PC-3 (cell line): ENCODE measurements at regions not wholly inside any gene's neighbourhood (a gene's known extent, or its start where the extent isn't known, plus 50 kb on each side); places are given as distances from the start of the nearest gene placed in this dataset.

Source experiments
- ATAC-seq: fragments of 200-7000 bp; cut with Tn5 transposase; 2 replicates; pipeline ENCODE4 v1.9.1; 2020; ENCODE audit warnings: mild to moderate bottlenecking, moderate library complexity
- BruUV-seq: library from RNA; stranded (reverse); fragments of 400-500 nt; replicated peaks from 2 replicates; lab custom pipeline; 2021; lab: Mats Ljungman, UMichigan
- CTCF ChIA-PET: fragments of 300-600 bp; sonication (Branson Sonifier 250); formaldehyde crosslinking; loops from one replicate; lab custom pipeline; 2022; ENCODE audit warnings: antibody characterized with exemption; lab: Charles Lee
- POLR2A ChIA-PET: fragments of 300-600 bp; sonication (Branson Sonifier 250); formaldehyde crosslinking; loops from one replicate; lab custom pipeline; 2022; ENCODE audit warnings: antibody characterized with exemption; ENCODE audit not compliant: unreplicated experiment; lab: Charles Lee
- DNase-seq: peaks from one replicate; pipeline ENCODE4 v3.0.0-alpha.2; 2015
- H2AFZ ChIP-seq: fragments of 300-600 bp; sonication (generic); 2 replicates; pipeline ENCODE4 v1.6.0; 2016; ENCODE audit warnings: antibody characterized with exemption, low read length
- H3F3A ChIP-seq: fragments of 300-600 bp; sonication (generic); one replicate; pipeline ENCODE4 v1.6.0; 2017; ENCODE audit warnings: antibody characterized with exemption, low read length, control low read depth, mild to moderate bottlenecking; ENCODE audit not compliant: unreplicated experiment
- H3K27ac ChIP-seq: fragments of 300-600 bp; sonication (generic); 2 replicates; pipeline ENCODE4 v1.5.1; 2016; ENCODE audit warnings: mild to moderate bottlenecking, low read length
- H3K27me3 ChIP-seq: fragments of 300-600 bp; sonication (generic); 2 replicates; pipeline ENCODE4 v1.6.1; 2016; ENCODE audit warnings: low read length, mixed read lengths
- H3K36me3 ChIP-seq: fragments of 300-600 bp; sonication (generic); 2 replicates; pipeline ENCODE4 v1.6.1; 2016; ENCODE audit warnings: low read depth, mixed run types, low read length, mixed read lengths
- H3K4me1 ChIP-seq: fragments of 300-600 bp; sonication (generic); 2 replicates; pipeline ENCODE4 v1.5.1; 2016; ENCODE audit warnings: low read length; ENCODE audit not compliant: insufficient read depth
- H3K4me2 ChIP-seq: fragments of 300-600 bp; sonication (generic); 2 replicates; pipeline ENCODE4 v1.6.0; 2016; ENCODE audit warnings: low read length
- H3K4me3 ChIP-seq: fragments of 300-600 bp; sonication (generic); 2 replicates; pipeline ENCODE4 v1.5.1; 2016; ENCODE audit warnings: mild to moderate bottlenecking, low read length, mixed read lengths
- H3K79me2 ChIP-seq: fragments of 300-600 bp; sonication (generic); 2 replicates; pipeline ENCODE4 v1.6.1; 2017; ENCODE audit warnings: low read length, mixed read lengths
- H3K9ac ChIP-seq: fragments of 300-600 bp; sonication (generic); 2 replicates; pipeline ENCODE4 v1.6.0; 2016; ENCODE audit warnings: mild to moderate bottlenecking, low read length
- H3K9me2 ChIP-seq: fragments of 300-600 bp; sonication (generic); replicated peaks from 2 replicates; pipeline ENCODE4 v1.6.1; 2016; ENCODE audit warnings: mixed run types, low read length, mixed read lengths
- H3K9me3 ChIP-seq: fragments of 300-600 bp; sonication (generic); 2 replicates; pipeline ENCODE4 v1.6.1; 2016; ENCODE audit warnings: low read length, mixed read lengths
- H4K20me1 ChIP-seq: fragments of 300-600 bp; sonication (generic); 2 replicates; pipeline ENCODE4 v1.6.1; 2016; ENCODE audit warnings: low read length, mixed read lengths
- EZH2 ChIP-seq: fragments of 300-600 bp; sonication (generic); IDR thresholded peaks from one replicate; pipeline ENCODE4 v1.6.1; 2017; ENCODE audit warnings: antibody characterized with exemption, mild to moderate bottlenecking, low read length; ENCODE audit not compliant: unreplicated experiment
- EZH2phosphoT487 ChIP-seq: fragments of 300-600 bp; sonication (generic); IDR thresholded peaks from 2 replicates; pipeline ENCODE4 v1.6.1; 2018; ENCODE audit warnings: mild to moderate bottlenecking, antibody characterized with exemption, low read length, borderline replicate concordance
- intact Hi-C: fragments of 100-400 bp; cut with micrococcal nuclease; formaldehyde crosslinking; loops from 2 replicates; pipeline ENCODE4 v1.9.0; 2023
- TF ChIP-seq, protein P1 (sequence below): fragments of 300-600 bp; sonication (generic); conservative IDR thresholded peaks from 2 replicates; pipeline ENCODE4 v1.5.1; 2017; ENCODE audit warnings: antibody characterized with exemption, low read depth, mild to moderate bottlenecking, low read length

DNA sequence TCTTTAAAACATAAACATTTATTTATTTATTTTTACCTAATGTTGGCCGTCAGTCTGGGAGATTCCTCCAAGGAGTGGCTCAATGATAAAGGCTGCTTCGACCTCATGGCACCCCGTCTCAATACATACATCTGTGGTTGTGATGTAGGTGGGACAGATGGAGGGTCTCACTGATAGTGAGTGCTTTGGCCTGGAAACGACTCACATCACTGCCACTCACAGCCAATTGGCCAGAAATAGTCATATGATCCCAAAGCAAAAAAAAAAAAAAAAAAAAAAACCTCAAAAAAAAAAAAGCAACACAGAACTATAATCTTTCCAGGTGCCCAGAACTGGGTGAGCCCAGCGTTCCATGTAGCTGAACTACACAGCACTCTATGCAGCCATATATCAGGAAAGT lies 125.4 kb downstream of the PSAT1 start:
- H3K36me3 ChIP-seq: no peaks in the 10 kb centered on the region
- no peaks in the 10 kb centered on the region for H3K27me3 ChIP-seq
- H3F3A ChIP-seq: no peaks in the 10 kb centered on the region
- ATAC-seq (no peak), DNase-seq (no peak)
- no peak overlapping the region for H3K4me3 ChIP-seq
- no peaks in the 10 kb centered on the region for H3K9me2 ChIP-seq
- no TSS peak for BruUV-seq
- POLR2A ChIA-PET: no interaction called here
- no peaks in the 10 kb centered on the region for H4K20me1 ChIP-seq
- H3K9ac ChIP-seq: no peak overlapping the region
- no peaks in the 10 kb centered on the region for H3K9me3 ChIP-seq
- no peak overlapping the region for H3K27ac ChIP-seq
- CTCF ChIA-PET: no interaction called here
- no peak overlapping the region for H2AFZ ChIP-seq
- TF ChIP-seq, protein P1, sequence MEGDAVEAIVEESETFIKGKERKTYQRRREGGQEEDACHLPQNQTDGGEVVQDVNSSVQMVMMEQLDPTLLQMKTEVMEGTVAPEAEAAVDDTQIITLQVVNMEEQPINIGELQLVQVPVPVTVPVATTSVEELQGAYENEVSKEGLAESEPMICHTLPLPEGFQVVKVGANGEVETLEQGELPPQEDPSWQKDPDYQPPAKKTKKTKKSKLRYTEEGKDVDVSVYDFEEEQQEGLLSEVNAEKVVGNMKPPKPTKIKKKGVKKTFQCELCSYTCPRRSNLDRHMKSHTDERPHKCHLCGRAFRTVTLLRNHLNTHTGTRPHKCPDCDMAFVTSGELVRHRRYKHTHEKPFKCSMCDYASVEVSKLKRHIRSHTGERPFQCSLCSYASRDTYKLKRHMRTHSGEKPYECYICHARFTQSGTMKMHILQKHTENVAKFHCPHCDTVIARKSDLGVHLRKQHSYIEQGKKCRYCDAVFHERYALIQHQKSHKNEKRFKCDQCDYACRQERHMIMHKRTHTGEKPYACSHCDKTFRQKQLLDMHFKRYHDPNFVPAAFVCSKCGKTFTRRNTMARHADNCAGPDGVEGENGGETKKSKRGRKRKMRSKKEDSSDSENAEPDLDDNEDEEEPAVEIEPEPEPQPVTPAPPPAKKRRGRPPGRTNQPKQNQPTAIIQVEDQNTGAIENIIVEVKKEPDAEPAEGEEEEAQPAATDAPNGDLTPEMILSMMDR: no peak
- no peak for TF ChIP-seq EZH2phosphoT487
- no peak for TF ChIP-seq EZH2
- H3K4me2 ChIP-seq: no peak overlapping the region
- H3K4me1 ChIP-seq: no peaks in the 10 kb centered on the region
- intact Hi-C loops: no loop called here
- H3K79me2 ChIP-seq: no peaks in the 10 kb centered on the region

DNA sequence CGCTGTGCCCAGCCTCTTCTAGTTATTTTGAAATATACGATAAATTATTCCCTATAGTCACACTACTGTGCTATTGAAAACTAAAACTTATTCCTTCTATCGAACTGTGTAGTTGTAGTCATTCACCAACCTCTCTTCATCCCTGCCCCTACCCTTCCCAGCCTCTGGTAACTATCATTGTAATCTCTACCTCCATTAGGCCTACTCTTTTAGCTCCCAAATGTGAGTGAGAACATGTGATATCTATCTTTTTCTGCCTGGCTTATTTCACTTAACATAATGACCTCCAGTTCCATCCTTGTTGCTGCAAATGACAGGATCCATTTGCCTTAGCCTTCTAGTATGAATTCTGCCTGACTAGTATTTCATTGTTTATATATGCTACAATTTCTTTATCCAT lies 127.4 kb downstream of the PSAT1 start:
- ATAC-seq: no peak
- Histone ChIP-seq H3K4me3 (no peak overlapping the region), H3K27me3 (no peaks in the 10 kb centered on the region), H3K4me2 (no peak overlapping the region), H4K20me1 (no peaks in the 10 kb centered on the region), H3F3A (no peaks in the 10 kb centered on the region), H3K36me3 (no peaks in the 10 kb centered on the region), H3K9me2 (no peaks in the 10 kb centered on the region), H3K27ac (no peak overlapping the region), H3K4me1 (no peaks in the 10 kb centered on the region), H3K9ac (no peak overlapping the region), H3K9me3 (no peaks in the 10 kb centered on the region), H2AFZ (no peak overlapping the region), H3K79me2 (no peaks in the 10 kb centered on the region)
- intact Hi-C loops: no loop called here
- DNase-seq: no peak
- BruUV-seq: no TSS peak
- ChIA-PET POLR2A (no interaction called here), CTCF (no interaction called here)
- no peak for TF ChIP-seq EZH2

DNA sequence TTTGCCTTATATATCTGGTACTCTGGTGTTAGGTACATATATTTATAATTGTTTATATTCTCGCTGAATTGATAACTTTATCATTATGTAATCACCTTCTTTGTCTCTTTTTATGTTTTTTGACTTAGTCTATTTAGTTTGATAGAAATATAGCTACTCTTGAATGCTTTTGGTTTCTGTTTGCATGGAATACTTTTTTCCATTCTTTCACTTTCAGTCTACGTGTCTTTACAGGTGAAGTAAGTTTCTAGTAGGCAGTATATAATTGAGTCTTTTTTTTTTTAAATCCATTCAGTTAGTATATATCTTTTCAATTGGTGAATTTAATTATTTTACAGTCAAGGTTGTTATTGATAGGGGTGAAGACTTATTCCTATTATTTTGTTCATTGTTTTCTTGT lies 131.7 kb downstream of the PSAT1 start:
- no TSS peak for BruUV-seq
- ChIA-PET POLR2A (no interaction called here), CTCF (no interaction called here)
- H4K20me1 ChIP-seq: no peaks in the 10 kb centered on the region
- H3K4me3 ChIP-seq: no peak overlapping the region
- no peaks in the 10 kb centered on the region for H3K9me3 ChIP-seq
- H3K4me1 ChIP-seq: no peaks in the 10 kb centered on the region
- H2AFZ ChIP-seq: no peak overlapping the region
- no peaks in the 10 kb centered on the region for H3K36me3 ChIP-seq
- no peak overlapping the region for H3K4me2 ChIP-seq
- ATAC-seq (no peak), DNase-seq (no peak)
- H3K9ac ChIP-seq: no peak overlapping the region
- H3K9me2 ChIP-seq: no peaks in the 10 kb centered on the region
- H3F3A ChIP-seq: no peaks in the 10 kb centered on the region
- intact Hi-C loops: no loop called here
- TF ChIP-seq EZH2phosphoT487: no peak
- TF ChIP-seq, protein P1: no peak
- H3K27me3 ChIP-seq: no peaks in the 10 kb centered on the region
- no peak overlapping the region for H3K27ac ChIP-seq
- no peaks in the 10 kb centered on the region for H3K79me2 ChIP-seq
